ENCODE measurements at regions not wholly inside any gene's neighbourhood (a gene's known extent, or its start where the extent isn't known, plus 50 kb on each side); places are given as distances from the start of the nearest gene placed in this dataset.

GRCh38 chr1:56310945-56311344, 268.4 kb downstream of the PLPP3 start:
- DNase-seq (ENCODE audit: unreplicated experiment) = no peak
- no peaks in the 10 kb centered on the region for H3K4me1 Mint-ChIP-seq (ENCODE audit: insufficient read depth, unreplicated experiment)
- BruUV-seq (replicated peaks) = no TSS peak
- ChIA-PET POLR2A (no interaction called here), CTCF (interaction anchor here (0.5 to 0.7 kb wide), 2 partner anchors 84 to 233 kb away, joined by 3 to 4 read pairs; no protein-coding TSS in a partner anchor)
- no peak overlapping the region for H3K4me3 Mint-ChIP-seq (ENCODE audit: unreplicated experiment)
- H3K36me3 Mint-ChIP-seq (ENCODE audit: insufficient read depth, unreplicated experiment) = no peaks in the 10 kb centered on the region
- TF ChIP-seq CTCF (IDR thresholded peaks at IDR 0.05; ENCODE audit: unreplicated experiment) = no peak
- H3K27me3 Mint-ChIP-seq (ENCODE audit: insufficient read depth, unreplicated experiment) = no peaks in the 10 kb centered on the region
- intact Hi-C loops (cut with micrococcal nuclease) = no loop called here
- no peak overlapping the region for H3K27ac Mint-ChIP-seq (ENCODE audit: low read depth, unreplicated experiment)
- H3K9me3 Mint-ChIP-seq (ENCODE audit: unreplicated experiment) = peaks cover 7% of the 10 kb centered on the region

GRCh38 chr1:56309065-56309464, 270.3 kb downstream of the PLPP3 start:
- CTCF ChIA-PET = no interaction called here
- no peak for TF ChIP-seq CTCF (IDR thresholded peaks at IDR 0.05; ENCODE audit: unreplicated experiment)
- Mint-ChIP-seq H3K4me1 (ENCODE audit: insufficient read depth, unreplicated experiment) (no peaks in the 10 kb centered on the region), H3K9me3 (ENCODE audit: unreplicated experiment) (peaks cover 7% of the 10 kb centered on the region), H3K27me3 (ENCODE audit: insufficient read depth, unreplicated experiment) (no peaks in the 10 kb centered on the region), H3K36me3 (ENCODE audit: insufficient read depth, unreplicated experiment) (no peaks in the 10 kb centered on the region), H3K27ac (ENCODE audit: low read depth, unreplicated experiment) (no peak overlapping the region), H3K4me3 (ENCODE audit: unreplicated experiment) (no peak overlapping the region)
- intact Hi-C loops (cut with micrococcal nuclease) = no loop called here
- POLR2A ChIA-PET = no interaction called here
- DNase-seq (ENCODE audit: unreplicated experiment) = no peak
- BruUV-seq (replicated peaks) = no TSS peak

- DNase-seq (ENCODE audit: unreplicated experiment) = no peak
- Mint-ChIP-seq H3K27ac (ENCODE audit: low read depth, unreplicated experiment) (no peak overlapping the region), H3K4me1 (ENCODE audit: insufficient read depth, unreplicated experiment) (no peaks in the 10 kb centered on the region), H3K27me3 (ENCODE audit: insufficient read depth, unreplicated experiment) (no peaks in the 10 kb centered on the region), H3K4me3 (ENCODE audit: unreplicated experiment) (no peak overlapping the region), H3K36me3 (ENCODE audit: insufficient read depth, unreplicated experiment) (no peaks in the 10 kb centered on the region), H3K9me3 (ENCODE audit: unreplicated experiment) (peaks cover 7% of the 10 kb centered on the region)
- BruUV-seq (replicated peaks) = no TSS peak
- ChIA-PET CTCF (no interaction called here), POLR2A (no interaction called here)
- intact Hi-C loops (cut with micrococcal nuclease) = no loop called here
- TF ChIP-seq CTCF (IDR thresholded peaks at IDR 0.05; ENCODE audit: unreplicated experiment) = no peak
Measured at GRCh38 chr1:56304975-56305374, 274.4 kb downstream of the PLPP3 start.

- no peak for DNase-seq (ENCODE audit: unreplicated experiment)
- no peaks in the 10 kb centered on the region for H3K27me3 Mint-ChIP-seq (ENCODE audit: insufficient read depth, unreplicated experiment)
- intact Hi-C loops (cut with micrococcal nuclease) = no loop called here
- peaks cover 7% of the 10 kb centered on the region for H3K9me3 Mint-ChIP-seq (ENCODE audit: unreplicated experiment)
- no peak overlapping the region for H3K4me3 Mint-ChIP-seq (ENCODE audit: unreplicated experiment)
- H3K4me1 Mint-ChIP-seq (ENCODE audit: insufficient read depth, unreplicated experiment) = no peaks in the 10 kb centered on the region
- no peaks in the 10 kb centered on the region for H3K36me3 Mint-ChIP-seq (ENCODE audit: insufficient read depth, unreplicated experiment)
- no peak for TF ChIP-seq CTCF (IDR thresholded peaks at IDR 0.05; ENCODE audit: unreplicated experiment)
- ChIA-PET CTCF (interaction anchor here (0.6 kb wide), 2 partner anchors 103 to 1377 kb away, joined by 3 read pairs; no protein-coding TSS in a partner anchor), POLR2A (no interaction called here)
- no TSS peak for BruUV-seq (replicated peaks)
- H3K27ac Mint-ChIP-seq (ENCODE audit: low read depth, unreplicated experiment) = no peak overlapping the region
Measured at GRCh38 chr1:56303805-56304204, 275.6 kb downstream of the PLPP3 start.

All from MCF 10A (cell line).